Neural progenitor cell (in vitro differentiated cells): ENCODE measurements at regions not wholly inside any gene's neighbourhood (a gene's known extent, or its start where the extent isn't known, plus 50 kb on each side); places are given as distances from the start of the nearest gene placed in this dataset.
"Not testable (repeated sequence)": the region's sequence is repeated elsewhere in the genome, so short reads cannot be mapped to it uniquely, and the experiment has no call there.

Experiments
- DNase-seq: peaks from one replicate; pipeline ENCODE4 v3.0.0-alpha.2; 2016; ENCODE audit warnings: low spot score
- H2AFZ ChIP-seq: fragments of 200-600 bp; sonication (generic); replicated peaks from 2 replicates; pipeline ENCODE4 v1.6.1; 2016; ENCODE audit warnings: antibody characterized with exemption
- H3F3A ChIP-seq: fragments of 200-600 bp; sonication (generic); 2 replicates; pipeline ENCODE4 v1.6.1; 2016; ENCODE audit warnings: antibody characterized with exemption, low read depth
- H3K27ac ChIP-seq: fragments of 200-600 bp; sonication (generic); 2 replicates; pipeline ENCODE4 v1.5.1; 2016; ENCODE audit warnings: mild to moderate bottlenecking
- H3K27me3 ChIP-seq: fragments of 200-600 bp; sonication (generic); 2 replicates; pipeline ENCODE4 v1.6.1; 2016; ENCODE audit warnings: mild to moderate bottlenecking, moderate library complexity
- H3K36me3 ChIP-seq: fragments of 200-600 bp; sonication (generic); 2 replicates; pipeline ENCODE4 v1.5.1; 2016
- H3K4me1 ChIP-seq: fragments of 200-600 bp; sonication (generic); 2 replicates; pipeline ENCODE4 v1.6.1; 2016; ENCODE audit warnings: mixed run types
- H3K4me2 ChIP-seq: fragments of 200-600 bp; sonication (generic); 2 replicates; pipeline ENCODE4 v1.6.1; 2016
- H3K4me3 ChIP-seq: fragments of 200-600 bp; sonication (generic); 2 replicates; pipeline ENCODE4 v1.5.1; 2016
- H3K79me2 ChIP-seq: fragments of 200-600 bp; sonication (generic); 2 replicates; pipeline ENCODE4 v1.6.1; 2016; ENCODE audit warnings: low read depth
- H3K9ac ChIP-seq: fragments of 200-600 bp; sonication (generic); 2 replicates; pipeline ENCODE4 v1.6.1; 2016
- H3K9me3 ChIP-seq: fragments of 200-600 bp; sonication (generic); 2 replicates; pipeline ENCODE4 v1.5.1; 2016; ENCODE audit warnings: low read depth
- H4K20me1 ChIP-seq: fragments of 200-600 bp; sonication (generic); 2 replicates; pipeline ENCODE4 v1.6.1; 2016; ENCODE audit warnings: low read depth
- H3K27ac Mint-ChIP-seq: 3 replicates; pipeline ENCODE4 v1.8.0; 2021; ENCODE audit warnings: mixed read lengths
- H3K27me3 Mint-ChIP-seq: 2 replicates; pipeline ENCODE4 v1.8.0; 2022; ENCODE audit warnings: low read depth, mild to moderate bottlenecking, inconsistent platforms, moderate library complexity, mixed read lengths; ENCODE audit not compliant: insufficient read depth
- H3K36me3 Mint-ChIP-seq: 3 replicates; pipeline ENCODE4 v1.8.0; 2021; ENCODE audit warnings: mixed read lengths
- H3K4me1 Mint-ChIP-seq: 3 replicates; pipeline ENCODE4 v1.8.0; 2021; ENCODE audit warnings: mixed read lengths
- H3K4me3 Mint-ChIP-seq: 3 replicates; pipeline ENCODE4 v1.8.0; 2021; ENCODE audit warnings: mild to moderate bottlenecking, moderate library complexity, mixed read lengths
- H3K9me3 Mint-ChIP-seq: 3 replicates; pipeline ENCODE4 v1.8.0; 2020; ENCODE audit warnings: mixed read lengths
- EZH2 ChIP-seq: fragments of 200-600 bp; sonication (generic); IDR thresholded peaks from 2 replicates; pipeline ENCODE4 v1.6.1; 2017; ENCODE audit warnings: antibody characterized with exemption, mild to moderate bottlenecking, moderate library complexity
- EZH2phosphoT487 ChIP-seq: fragments of 200-600 bp; sonication (generic); IDR thresholded peaks from 2 replicates; pipeline ENCODE4 v1.6.1; 2017; ENCODE audit warnings: antibody characterized with exemption
- TF ChIP-seq, protein P1 (sequence below): fragments of 200-600 bp; sonication (generic); IDR thresholded peaks from 2 replicates; pipeline ENCODE4 v1.5.1; 2017; ENCODE audit warnings: antibody characterized with exemption, mild to moderate bottlenecking

DNA sequence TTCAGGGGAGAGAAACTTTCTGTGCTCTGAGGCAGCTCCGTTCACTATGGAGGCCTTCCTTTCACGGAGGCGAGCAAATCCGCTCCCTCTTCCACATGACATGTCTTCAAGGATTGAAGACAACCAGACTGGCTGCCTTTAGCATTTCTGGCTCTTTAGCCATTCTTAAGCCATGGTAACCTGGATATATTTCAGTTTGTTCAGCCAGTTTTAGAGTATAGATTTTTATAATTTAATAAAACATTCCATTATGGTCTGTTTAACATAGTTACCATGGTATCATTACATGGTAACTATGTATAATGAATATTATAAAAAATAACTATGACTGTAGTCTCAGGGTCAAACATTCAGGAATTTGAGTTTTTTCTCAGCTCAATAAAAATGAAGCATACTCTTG lies 54.2 kb upstream of the NFIA start:
- TF ChIP-seq EZH2phosphoT487 (no peak), EZH2 (no peak)
- TF ChIP-seq, protein P1, sequence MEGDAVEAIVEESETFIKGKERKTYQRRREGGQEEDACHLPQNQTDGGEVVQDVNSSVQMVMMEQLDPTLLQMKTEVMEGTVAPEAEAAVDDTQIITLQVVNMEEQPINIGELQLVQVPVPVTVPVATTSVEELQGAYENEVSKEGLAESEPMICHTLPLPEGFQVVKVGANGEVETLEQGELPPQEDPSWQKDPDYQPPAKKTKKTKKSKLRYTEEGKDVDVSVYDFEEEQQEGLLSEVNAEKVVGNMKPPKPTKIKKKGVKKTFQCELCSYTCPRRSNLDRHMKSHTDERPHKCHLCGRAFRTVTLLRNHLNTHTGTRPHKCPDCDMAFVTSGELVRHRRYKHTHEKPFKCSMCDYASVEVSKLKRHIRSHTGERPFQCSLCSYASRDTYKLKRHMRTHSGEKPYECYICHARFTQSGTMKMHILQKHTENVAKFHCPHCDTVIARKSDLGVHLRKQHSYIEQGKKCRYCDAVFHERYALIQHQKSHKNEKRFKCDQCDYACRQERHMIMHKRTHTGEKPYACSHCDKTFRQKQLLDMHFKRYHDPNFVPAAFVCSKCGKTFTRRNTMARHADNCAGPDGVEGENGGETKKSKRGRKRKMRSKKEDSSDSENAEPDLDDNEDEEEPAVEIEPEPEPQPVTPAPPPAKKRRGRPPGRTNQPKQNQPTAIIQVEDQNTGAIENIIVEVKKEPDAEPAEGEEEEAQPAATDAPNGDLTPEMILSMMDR, result no peak
- Mint-ChIP-seq H3K4me1 (peaks cover 4% of the 10 kb centered on the region), H3K9me3 (no peaks in the 10 kb centered on the region), H3K36me3 (no peaks in the 10 kb centered on the region), H3K27ac (no peak overlapping the region), H3K4me3 (no peak overlapping the region), H3K27me3 (peaks cover 12% of the 10 kb centered on the region)
- no peaks in the 10 kb centered on the region for H3K36me3 ChIP-seq
- no peak overlapping the region for H2AFZ ChIP-seq
- H3K79me2 ChIP-seq, result no peaks in the 10 kb centered on the region
- no peaks in the 10 kb centered on the region for H3K27me3 ChIP-seq
- no peaks in the 10 kb centered on the region for H3K4me1 ChIP-seq
- DNase-seq, result no peak
- H3K9me3 ChIP-seq, result no peaks in the 10 kb centered on the region
- no peak overlapping the region for H3K27ac ChIP-seq
- H3K4me3 ChIP-seq, result no peak overlapping the region
- H4K20me1 ChIP-seq, result no peaks in the 10 kb centered on the region
- H3K9ac ChIP-seq, result no peak overlapping the region
- H3K4me2 ChIP-seq, result no peak overlapping the region
- no peaks in the 10 kb centered on the region for H3F3A ChIP-seq

DNA sequence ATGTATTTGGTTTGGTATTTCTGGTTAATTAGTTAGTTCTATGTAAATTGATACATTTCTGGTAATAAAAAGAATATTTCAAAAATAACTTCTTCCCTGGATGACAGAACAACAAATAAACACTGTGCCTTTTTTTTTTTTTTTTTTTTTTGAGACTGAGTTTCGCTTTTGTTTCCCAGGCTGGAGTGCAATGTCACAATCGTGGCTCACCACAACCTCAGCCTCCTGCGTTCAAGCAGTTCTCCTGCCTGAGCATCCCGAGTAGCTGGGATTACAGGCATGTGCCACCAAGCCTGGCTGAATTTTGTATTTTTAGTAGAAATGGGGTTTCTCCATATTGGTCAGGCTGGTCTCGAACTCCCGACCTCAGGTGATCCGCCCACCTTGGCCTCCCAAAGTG lies 64.3 kb upstream of the NFIA start:
- H3K36me3 Mint-ChIP-seq, H3K4me1 Mint-ChIP-seq, H3K27ac Mint-ChIP-seq, H3K9ac ChIP-seq, DNase-seq, H3K27me3 Mint-ChIP-seq, H2AFZ ChIP-seq, H3K4me2 ChIP-seq, H3F3A ChIP-seq, H3K9me3 ChIP-seq, H3K36me3 ChIP-seq, H3K27me3 ChIP-seq, H3K27ac ChIP-seq, H3K9me3 Mint-ChIP-seq, H3K4me1 ChIP-seq, H4K20me1 ChIP-seq, H3K4me3 Mint-ChIP-seq, H3K4me3 ChIP-seq, H3K79me2 ChIP-seq: not testable (repeated sequence)

DNA sequence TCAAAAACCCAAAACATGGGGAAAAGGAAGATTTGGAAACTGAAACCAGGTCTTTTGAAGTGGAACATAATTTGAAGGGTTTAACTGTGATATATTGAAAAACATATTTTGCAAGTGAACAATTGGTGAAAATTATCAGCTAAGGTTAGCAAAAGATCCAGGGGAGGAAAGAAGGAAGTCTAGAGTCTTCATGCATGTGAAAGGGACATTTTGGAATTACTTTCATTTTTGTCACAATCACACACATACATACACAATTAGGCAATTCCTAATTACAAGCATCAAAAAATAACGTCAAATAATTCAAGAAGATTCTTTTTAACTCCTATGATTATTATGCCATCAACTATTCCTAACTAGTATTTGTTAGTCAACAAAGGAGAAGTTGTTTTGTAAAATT lies 64.7 kb upstream of the NFIA start:
- H3K27ac ChIP-seq, result no peak overlapping the region

DNA sequence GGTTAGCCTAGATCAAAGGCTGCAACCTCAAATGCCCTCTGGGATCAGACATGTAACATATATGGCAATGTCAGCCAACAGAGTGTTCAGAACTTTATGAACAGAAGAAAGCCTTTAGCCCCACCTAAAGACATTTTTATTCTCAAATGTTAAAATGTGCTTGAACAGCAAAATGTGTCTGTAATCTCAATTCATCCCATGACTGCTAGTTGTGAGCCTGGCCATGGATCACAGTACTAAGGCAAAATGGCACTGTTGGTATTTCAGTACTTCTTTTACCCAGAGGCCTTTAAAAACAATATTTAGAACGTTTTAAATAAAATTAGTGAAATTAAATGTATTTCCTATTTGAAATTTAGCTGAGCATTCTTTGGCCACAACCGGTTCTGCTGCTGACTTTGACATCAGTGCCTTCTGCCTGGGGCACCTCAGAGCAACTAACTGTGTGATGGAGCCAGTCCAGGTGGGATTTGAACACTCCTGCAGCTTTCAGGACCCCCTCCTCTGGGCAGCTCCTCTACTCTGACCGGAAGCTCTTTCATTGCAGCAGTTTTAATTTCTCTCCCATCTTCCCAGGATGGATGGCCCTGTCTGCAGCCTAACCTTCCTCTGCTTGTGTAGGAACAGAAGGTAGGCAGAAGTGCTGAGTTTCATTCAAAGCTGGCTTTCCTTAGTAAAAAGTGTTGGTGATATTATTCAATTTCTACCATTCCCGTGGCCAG lies 68.3 kb upstream of the NFIA start:
- no peaks in the 10 kb centered on the region for H3K9me3 ChIP-seq
- no peak overlapping the region for H3K4me3 Mint-ChIP-seq
- H3K4me2 ChIP-seq, result no peak overlapping the region
- no peak overlapping the region for H2AFZ ChIP-seq
- no peaks in the 10 kb centered on the region for H3K27me3 ChIP-seq
- no peaks in the 10 kb centered on the region for H3K36me3 Mint-ChIP-seq
- DNase-seq, result no peak
- H3K4me3 ChIP-seq, result no peak overlapping the region
- TF ChIP-seq, protein P1, result no peak
- no peak for TF ChIP-seq EZH2
- no peak for TF ChIP-seq EZH2phosphoT487
- no peaks in the 10 kb centered on the region for H3K9me3 Mint-ChIP-seq
- no peaks in the 10 kb centered on the region for H3K79me2 ChIP-seq
- H3K27ac Mint-ChIP-seq, result no peak overlapping the region
- H3F3A ChIP-seq, result no peaks in the 10 kb centered on the region
- H3K36me3 ChIP-seq, result no peaks in the 10 kb centered on the region
- H3K27ac ChIP-seq, result no peak overlapping the region
- peaks cover 11% of the 10 kb centered on the region for H3K4me1 ChIP-seq
- peaks cover under 1% of the 10 kb centered on the region for H3K27me3 Mint-ChIP-seq
- H3K4me1 Mint-ChIP-seq, result peaks cover 6% of the 10 kb centered on the region
- H4K20me1 ChIP-seq, result no peaks in the 10 kb centered on the region
- H3K9ac ChIP-seq, result no peak overlapping the region

More for the DNA sequence above, 64.7 kb upstream of the NFIA start:
- Histone ChIP-seq H3K4me1 (peaks cover 11% of the 10 kb centered on the region), H3K4me3 (no peak overlapping the region), H3K9me3 (no peaks in the 10 kb centered on the region), H3K27me3 (no peaks in the 10 kb centered on the region), H3K36me3 (no peaks in the 10 kb centered on the region), H3K79me2 (no peaks in the 10 kb centered on the region), H3F3A (no peaks in the 10 kb centered on the region), H3K9ac (no peak overlapping the region), H3K4me2 (no peak overlapping the region), H4K20me1 (no peaks in the 10 kb centered on the region), H2AFZ (no peak overlapping the region)
- H3K4me1 Mint-ChIP-seq, result peaks cover 6% of the 10 kb centered on the region
- no peaks in the 10 kb centered on the region for H3K27me3 Mint-ChIP-seq
- H3K4me3 Mint-ChIP-seq, result no peak overlapping the region
- no peaks in the 10 kb centered on the region for H3K9me3 Mint-ChIP-seq
- H3K27ac Mint-ChIP-seq, result no peak overlapping the region
- H3K36me3 Mint-ChIP-seq, result no peaks in the 10 kb centered on the region
- no peak for DNase-seq
- TF ChIP-seq EZH2phosphoT487 (no peak), EZH2 (no peak)
- TF ChIP-seq, protein P1, result no peak
